ENCODE measurements at regions not wholly inside any gene's neighbourhood (a gene's known extent, or its start where the extent isn't known, plus 50 kb on each side); places are given as distances from the start of the nearest gene placed in this dataset.
"Not testable (repeated sequence)": the region's sequence is repeated elsewhere in the genome, so short reads cannot be mapped to it uniquely, and the experiment has no call there.

DNA sequence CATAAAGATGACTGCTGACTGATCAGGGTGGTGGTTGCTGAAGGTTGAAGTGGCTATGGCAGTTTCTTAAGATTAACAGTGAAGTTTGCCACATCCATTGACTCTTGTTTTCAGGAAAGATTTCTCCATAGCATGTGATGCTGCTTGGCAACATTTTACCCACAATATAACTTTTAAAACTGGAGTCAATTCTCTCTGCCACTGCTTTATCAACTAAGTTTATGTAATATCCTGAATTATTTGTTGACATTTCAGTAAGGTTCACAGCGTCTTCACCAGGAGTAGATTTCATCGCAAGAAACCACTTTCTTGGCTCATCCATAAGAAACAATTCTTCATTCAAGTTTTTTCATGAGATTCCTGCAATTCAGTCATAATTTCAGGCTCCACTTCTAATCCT lies 166.5 kb upstream of the SPRY1 start:
- no peak for DNase-seq

- DNase-seq: no peak
Measured at GRCh38 chr4:123232439-123232838, 164.2 kb upstream of the SPRY1 start.

DNA sequence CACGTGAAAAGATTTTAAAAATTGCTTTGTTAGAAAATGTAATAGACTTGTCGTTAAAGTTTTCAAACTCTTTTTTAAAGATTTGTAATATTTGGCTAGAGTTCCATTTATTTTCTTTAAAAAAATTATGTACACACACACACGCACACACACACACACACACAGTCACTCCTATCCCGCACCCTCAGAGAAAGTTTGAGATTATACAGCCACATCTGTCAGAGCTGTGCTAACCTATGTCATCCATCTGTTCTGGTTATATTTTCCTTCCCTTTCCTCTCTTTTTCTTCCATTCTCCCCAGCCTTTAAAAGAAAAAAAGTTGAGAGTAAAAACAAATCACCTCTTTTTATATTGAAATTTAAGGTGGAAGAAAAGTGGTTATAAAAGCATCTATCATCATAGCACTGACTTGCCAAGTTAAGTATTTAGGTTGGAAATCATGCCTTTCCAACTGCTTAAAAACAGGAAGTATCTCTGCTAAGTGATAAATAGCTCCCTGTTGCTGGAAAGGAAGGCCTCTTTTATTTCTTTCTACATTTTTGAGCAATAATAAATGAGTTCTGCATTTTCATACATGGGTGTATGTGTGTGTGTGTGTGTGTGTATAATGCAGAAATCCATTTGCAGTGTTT lies 163.3 kb upstream of the SPRY1 start:
- no peak for DNase-seq

GRCh38 chr4:123234955-123235354 lies 161.6 kb upstream of the SPRY1 start:
- DNase-seq: no peak

GRCh38 chr4:123235431-123235830 lies 161.2 kb upstream of the SPRY1 start:
- no peak for DNase-seq

GRCh38 chr4:123236606-123237005 lies 160.0 kb upstream of the SPRY1 start:
- no peak for DNase-seq

DNA sequence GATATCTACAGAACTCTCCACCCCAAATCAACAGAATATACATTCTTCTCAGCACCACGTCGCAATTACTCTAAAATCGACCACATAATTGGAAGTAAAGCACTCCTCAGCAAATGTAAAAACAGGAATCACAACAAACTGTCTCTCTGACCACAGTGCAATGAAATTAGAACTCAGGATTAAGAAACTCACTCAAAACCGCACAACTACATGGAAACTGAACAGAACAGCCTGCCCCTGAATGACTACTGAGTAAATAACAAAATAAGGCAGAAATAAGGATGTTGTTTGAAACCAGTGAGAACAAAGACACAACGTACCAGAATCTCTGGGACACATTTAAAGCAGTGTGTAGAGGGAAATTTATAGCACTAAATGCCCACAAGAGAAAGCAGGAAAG lies 156.3 kb upstream of the SPRY1 start:
- not testable (repeated sequence) for DNase-seq

GRCh38 chr4:123243220-123243619 lies 153.4 kb upstream of the SPRY1 start:
- DNase-seq: not testable (repeated sequence)

- no peak for DNase-seq
Measured at GRCh38 chr4:123244137-123244536, 152.5 kb upstream of the SPRY1 start.

DNA sequence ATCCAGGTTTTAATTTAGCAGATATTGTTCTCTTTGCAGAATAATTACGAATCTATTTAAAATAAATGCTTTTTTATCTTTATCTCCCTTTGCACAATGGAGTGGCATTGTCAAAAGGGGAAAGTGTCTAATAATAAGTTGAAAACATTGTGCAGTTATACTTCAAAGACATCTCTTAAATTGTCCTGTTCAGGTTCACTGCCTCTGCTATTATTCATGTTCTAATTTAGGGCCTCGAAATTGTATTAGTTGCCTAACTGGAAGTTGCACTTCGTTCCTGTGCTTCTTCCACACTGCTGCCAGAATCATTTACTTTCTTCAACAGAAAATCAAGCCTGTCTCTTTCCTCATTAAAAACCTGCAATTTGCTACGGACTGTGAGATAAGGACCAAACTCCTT lies 150.5 kb upstream of the SPRY1 start:
- no peak for DNase-seq

- DNase-seq: no peak
Measured at GRCh38 chr4:123248085-123248659, 148.4 kb upstream of the SPRY1 start.

DNA sequence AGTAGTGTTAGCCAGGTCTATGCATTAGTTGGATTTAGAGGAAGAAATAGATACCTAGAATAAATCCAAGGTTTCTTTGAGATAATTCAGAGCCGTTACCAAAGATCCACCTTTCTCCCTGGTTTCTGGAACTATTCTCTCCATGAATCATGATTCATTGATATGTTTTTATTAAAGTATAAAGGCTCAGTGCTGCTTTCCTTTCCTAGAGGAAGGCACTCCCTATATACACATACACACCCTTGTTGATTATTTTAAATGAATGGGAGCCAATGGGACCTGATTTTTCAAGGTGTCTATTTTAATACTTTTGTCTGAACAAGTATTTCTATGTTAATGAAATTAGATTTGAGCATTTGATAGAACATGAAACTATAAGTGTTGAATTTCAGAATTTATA lies 146.8 kb upstream of the SPRY1 start:
- DNase-seq: no peak

DNA sequence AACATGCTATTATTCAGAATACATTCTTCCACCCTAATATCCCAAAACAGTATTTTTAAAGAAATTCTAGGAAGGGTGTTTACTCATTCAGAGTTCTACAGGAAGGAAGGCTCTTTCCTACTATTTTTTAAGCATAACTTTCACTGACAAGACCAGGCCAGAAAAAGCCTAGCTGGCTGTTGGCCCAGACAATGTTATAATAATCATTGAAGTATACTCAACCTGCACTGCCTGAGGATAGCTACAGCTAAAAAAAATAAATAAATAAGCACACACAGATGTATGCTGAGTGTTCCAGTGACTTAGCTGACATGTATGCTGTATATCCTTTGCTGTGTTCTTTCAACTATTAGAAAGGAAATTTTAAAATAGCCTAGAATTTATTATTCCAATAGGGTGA lies 145.8 kb upstream of the SPRY1 start:
- no peak for DNase-seq

GRCh38 chr4:123255971-123256370 lies 140.6 kb upstream of the SPRY1 start:
- no peak for DNase-seq

GRCh38 chr4:123256901-123257300 lies 139.7 kb upstream of the SPRY1 start:
- no peak for DNase-seq

- no peak for DNase-seq
Measured at GRCh38 chr4:123257591-123257990, 139.0 kb upstream of the SPRY1 start.

GRCh38 chr4:123259676-123260646 lies 136.6 kb upstream of the SPRY1 start:
- no peak for DNase-seq

- no peak for DNase-seq
Measured at GRCh38 chr4:123260653-123261052, 135.9 kb upstream of the SPRY1 start.

GRCh38 chr4:123262080-123262479 lies 134.5 kb upstream of the SPRY1 start:
- DNase-seq: no peak

GRCh38 chr4:123265443-123265842 lies 131.2 kb upstream of the SPRY1 start:
- no peak for DNase-seq

DNA sequence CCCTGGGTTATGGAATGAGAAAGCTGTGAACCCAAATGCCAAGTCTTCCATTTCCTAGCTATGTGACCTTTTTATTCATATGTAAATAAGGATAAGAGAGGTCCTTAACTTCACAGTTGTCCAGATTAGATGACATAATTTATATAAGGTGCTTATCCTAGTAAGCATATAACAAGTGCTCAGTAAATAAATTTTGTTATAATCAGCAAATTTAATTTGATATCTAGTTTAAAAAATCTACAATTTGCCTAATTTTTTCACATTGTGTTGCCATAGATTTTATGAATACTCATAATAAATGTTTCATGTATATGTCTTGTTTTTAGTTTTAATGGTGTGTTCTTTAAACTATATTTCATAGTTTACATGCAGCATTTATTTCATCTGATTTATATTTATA lies 130.4 kb upstream of the SPRY1 start:
- DNase-seq: no peak

- no peak for DNase-seq
Measured at GRCh38 chr4:123278755-123279154, 117.8 kb upstream of the SPRY1 start.

- no peak for DNase-seq
Measured at GRCh38 chr4:123283371-123283895, 113.2 kb upstream of the SPRY1 start.

GRCh38 chr4:123284168-123284567 lies 112.4 kb upstream of the SPRY1 start:
- DNase-seq: no peak
